K562 (cell line): ENCODE measurements at regions not wholly inside any gene's neighbourhood (a gene's known extent, or its start where the extent isn't known, plus 50 kb on each side); places are given as distances from the start of the nearest gene placed in this dataset.

Experiments
- ATAC-seq: fragments of 200-7000 bp; cut with Tn5 transposase; 3 replicates; pipeline ENCODE4 v1.9.1; 2020; ENCODE audit warnings: moderate library complexity
- BruUV-seq: library from RNA; stranded (reverse); fragments of 400-500 nt; replicated peaks from 2 replicates; lab custom pipeline; 2021; lab: Mats Ljungman, UMichigan
- CTCF ChIA-PET: fragments of 300-600 bp; formaldehyde crosslinking; extraction: SDS; loops from one replicate; lab custom pipeline; 2021; ENCODE audit warnings: low intra/inter-chr PET ratio; lab: Yijun Ruan, JAX
- POLR2A ChIA-PET: fragments of 300-600, 350-650 bp; sonication (Branson Sonifier 250); formaldehyde crosslinking; extraction: SDS; loops from one replicate; lab custom pipeline; 2021; ENCODE audit warnings: antibody characterized with exemption, inconsistent platforms; lab: Yijun Ruan, JAX
- DNase-seq, 4 experiments: peaks; one replicate each; pipeline versions ENCODE4 v3.0.0 to v3.0.0-alpha.2; 2011 to 2018; ENCODE audit warnings: low spot score in 3 of 4, mixed read lengths in 3 of 4; ENCODE audit errors: extremely low read depth in 1 of 4
- FAIRE-seq: peaks from 2 replicates; lab custom pipeline; 2011; peaks lifted over from hg19 to GRCh38; lab: Jason Lieb, UNC
- H2AFZ ChIP-seq: 2 replicates; pipeline ENCODE4 v1.6.0; 2011; ENCODE audit warnings: low read depth, low read length, control low read depth, inconsistent platforms
- H3K27ac ChIP-seq: fragments of 200-600 bp; 3 replicates; pipeline ENCODE4 v1.8.0; 2011; ENCODE audit warnings: low read depth, mild to moderate bottlenecking, control low read depth, inconsistent platforms, low read length, moderate library complexity, mixed read lengths; ENCODE audit errors: extremely low read depth
- H3K27me3 ChIP-seq, 2 experiments: fragments of 300-600 bp in 1 of 2; 2 replicates in 1 of 2; 3 replicates in 1 of 2; pipeline versions ENCODE4 v1.6.0 to v1.8.0; 2011; ENCODE audit warnings: inconsistent platforms in 2 of 2, low read length in 2 of 2, mild to moderate bottlenecking in 1 of 2, mixed read lengths in 1 of 2, moderate library complexity in 1 of 2; ENCODE audit not compliant: control insufficient read depth in 2 of 2, insufficient read depth in 2 of 2
- H3K36me3 ChIP-seq: fragments of 300-600 bp; 3 replicates; pipeline ENCODE4 v1.8.0; 2011; ENCODE audit warnings: mild to moderate bottlenecking, low read length, inconsistent platforms; ENCODE audit not compliant: control insufficient read depth, insufficient read depth
- H3K4me1 ChIP-seq, 2 experiments: fragments of 200-600 bp in 1 of 2; replicated peaks in 1 of 2; 2 replicates in 1 of 2; 3 replicates in 1 of 2; pipeline versions ENCODE4 v1.5.1 to v1.8.0; 2011; ENCODE audit warnings: inconsistent platforms in 2 of 2, low read length in 2 of 2, mild to moderate bottlenecking in 1 of 2, mixed read lengths in 1 of 2, moderate library complexity in 1 of 2; ENCODE audit not compliant: control insufficient read depth in 2 of 2, insufficient read depth in 2 of 2
- H3K4me2 ChIP-seq: 2 replicates; pipeline ENCODE4 v1.6.1; 2011; ENCODE audit warnings: low read length, control low read depth, inconsistent platforms, mixed read lengths; ENCODE audit not compliant: insufficient read depth
- H3K4me3 ChIP-seq: fragments of 200-600 bp; sonication (generic), shearing (Covaris generic); 2 replicates; pipeline ENCODE4 v1.5.1; 2016; ENCODE audit warnings: control low read depth, inconsistent platforms
- H3K79me2 ChIP-seq: fragments of 200-600 bp; 3 replicates; pipeline ENCODE4 v1.8.0; 2011; ENCODE audit warnings: low read length, inconsistent platforms; ENCODE audit not compliant: control insufficient read depth, insufficient read depth
- H3K9ac ChIP-seq, 2 experiments: 2 replicates each; pipeline versions ENCODE4 v1.6.0 to v1.6.1; 2011; ENCODE audit warnings: low read depth in 2 of 2, low read length in 2 of 2, control low read depth in 1 of 2, inconsistent platforms in 1 of 2, mild to moderate bottlenecking in 1 of 2, mixed read lengths in 1 of 2; ENCODE audit not compliant: insufficient read depth in 1 of 2
- H3K9me1 ChIP-seq: one replicate; pipeline ENCODE4 v1.6.0; 2011; ENCODE audit warnings: inconsistent platforms, mild to moderate bottlenecking, low read length, moderate library complexity; ENCODE audit not compliant: control insufficient read depth, insufficient read depth
- H3K9me3 ChIP-seq: replicated peaks from 2 replicates; pipeline ENCODE4 v1.5.1; 2011; ENCODE audit warnings: low read depth, low read length, inconsistent platforms; ENCODE audit not compliant: control insufficient read depth, insufficient read depth
- H4K20me1 ChIP-seq: replicated peaks from 2 replicates; pipeline ENCODE4 v1.6.1; 2011; ENCODE audit warnings: low read length, inconsistent platforms, mixed read lengths; ENCODE audit not compliant: control insufficient read depth, insufficient read depth
- CREM ChIP-seq: IDR thresholded peaks from 2 replicates; pipeline ENCODE4 v1.6.1; 2014; ENCODE audit warnings: antibody characterized with exemption, low read depth
- HDAC8 ChIP-seq: fragments of 450-650 bp; IDR thresholded peaks from 2 replicates; pipeline ENCODE4 v1.6.1; 2016; ENCODE audit warnings: mild to moderate bottlenecking, missing genetic modification characterization, moderate library complexity, missing compliant biosample characterization
- ILK ChIP-seq: fragments of 450-650 bp; IDR thresholded peaks from 2 replicates; pipeline ENCODE4 v1.6.1; 2016; ENCODE audit warnings: missing genetic modification characterization, low read depth, mild to moderate bottlenecking, missing compliant biosample characterization, moderate library complexity, borderline replicate concordance
- LARP7 ChIP-seq: fragments of 450-650 bp; IDR thresholded peaks from 2 replicates; pipeline ENCODE4 v1.6.1; 2016
- MIER1 ChIP-seq: fragments of 450-650 bp; IDR thresholded peaks from 2 replicates; pipeline ENCODE4 v1.6.1; 2016; ENCODE audit warnings: antibody characterized with exemption, mild to moderate bottlenecking, low read depth
- NCOA1 ChIP-seq: fragments of 450-650 bp; IDR thresholded peaks from 2 replicates; pipeline ENCODE4 v1.6.1; 2016; ENCODE audit warnings: low read depth
- PCBP1 ChIP-seq: fragments of 200-400 bp; formaldehyde crosslinking; IDR thresholded peaks from 2 replicates; pipeline ENCODE4 v1.6.1; 2018; ENCODE audit warnings: mild to moderate bottlenecking, low read depth, low read length; ENCODE audit not compliant: poor library complexity, severe bottlenecking
- PTBP1 ChIP-seq: fragments of 200-400 bp; formaldehyde crosslinking; IDR thresholded peaks from 2 replicates; pipeline ENCODE4 v1.6.1; 2017; ENCODE audit warnings: low read depth, low read length
- ZNF584 ChIP-seq: fragments of 200-800 bp; sonication (Bioruptor generic); IDR thresholded peaks from 2 replicates; pipeline ENCODE4 v1.6.1; 2016; ENCODE audit warnings: low read depth, mild to moderate bottlenecking, missing genetic modification characterization, missing compliant biosample characterization
- WGBS: fragments of 100-300 bp; shearing (Covaris generic); methylation state at CpG from one replicate; pipeline ENCODE4 v1.1.6; 2016; ENCODE audit warnings: low coverage, mixed read lengths; ENCODE audit not compliant: insufficient coverage; ENCODE audit errors: missing lambda C conversion rate; 5-methylcytosine and 5-hydroxymethylcytosine counted together
- in situ Hi-C: fragments of 300-500 bp; cut with MboI; formaldehyde crosslinking; loops from 4 replicates; pipeline ENCODE4 v1.15.0; 2018; ENCODE audit warnings: inconsistent platforms, mixed read lengths
- intact Hi-C: fragments of 100-400 bp; cut with micrococcal nuclease; formaldehyde crosslinking; loops from 2 replicates; pipeline ENCODE4 v1.14.2; 2022

GRCh38 chr2:240344904-240345303 lies 90.6 kb upstream of the GPC1 start:
- H3K9me1 ChIP-seq: no peaks in the 10 kb centered on the region
- CTCF ChIA-PET: no interaction called here
- H3K4me3 ChIP-seq: no peak overlapping the region
- H3K9me3 ChIP-seq: no peaks in the 10 kb centered on the region
- H3K27ac ChIP-seq: no peak overlapping the region
- H3K9ac ChIP-seq: no peak overlapping the region
- H3K4me2 ChIP-seq: no peak overlapping the region
- DNase-seq (no peak), FAIRE-seq (no peak), ATAC-seq (no peak)
- H3K79me2 ChIP-seq: no peaks in the 10 kb centered on the region
- TF ChIP-seq ZNF584 (peak; percentile 99), ILK (tag) (no peak)
- in situ Hi-C loops (no loop called here), intact Hi-C loops (no loop called here)
- 0% methylated on average over 4 of the region's 4 CpGs for WGBS
- no peaks in the 10 kb centered on the region for H3K4me1 ChIP-seq
- no peaks in the 10 kb centered on the region for H4K20me1 ChIP-seq
- H2AFZ ChIP-seq: no peak overlapping the region
- peaks cover under 1 to 31% of the 10 kb centered on the region in 2 experiments; a peak in 2 of 5 replicates for H3K27me3 ChIP-seq
- POLR2A ChIA-PET: no interaction called here
- BruUV-seq: no TSS peak
- no peaks in the 10 kb centered on the region for H3K36me3 ChIP-seq

GRCh38 chr2:240346015-240346752 lies 89.3 kb upstream of the GPC1 start:
- H3K4me3 ChIP-seq: no peak overlapping the region
- ChIA-PET CTCF (no interaction called here), POLR2A (no interaction called here)
- no peak overlapping the region for H3K9ac ChIP-seq
- intact Hi-C loops: no loop called here
- no peaks in the 10 kb centered on the region for H3K9me3 ChIP-seq
- FAIRE-seq (no peak), ATAC-seq (no peak), DNase-seq (no peak)
- H3K27ac ChIP-seq: no peak overlapping the region
- no peaks in the 10 kb centered on the region for H3K9me1 ChIP-seq
- H3K4me1 ChIP-seq: no peaks in the 10 kb centered on the region
- H2AFZ ChIP-seq: no peak overlapping the region
- 3% methylated on average over 15 of the region's 16 CpGs for WGBS
- no peaks in the 10 kb centered on the region for H3K36me3 ChIP-seq
- in situ Hi-C loops: no loop called here
- H3K79me2 ChIP-seq: no peaks in the 10 kb centered on the region
- peaks cover 2 to 36% of the 10 kb centered on the region in 2 experiments; a peak in 1 of 5 replicates for H3K27me3 ChIP-seq
- no peaks in the 10 kb centered on the region for H4K20me1 ChIP-seq
- no peak overlapping the region for H3K4me2 ChIP-seq
- no TSS peak for BruUV-seq
- no peak for TF ChIP-seq PCBP1
- TF ChIP-seq CREM: no peak
- TF ChIP-seq NCOA1: no peak
- TF ChIP-seq LARP7: no peak
- TF ChIP-seq HDAC8 (tag): no peak
- TF ChIP-seq PTBP1: no peak
- no peak for TF ChIP-seq MIER1
